ENCODE measurements at regions not wholly inside any gene's neighbourhood (a gene's known extent, or its start where the extent isn't known, plus 50 kb on each side); places are given as distances from the start of the nearest gene placed in this dataset.
"Not testable (repeated sequence)": the region's sequence is repeated elsewhere in the genome, so short reads cannot be mapped to it uniquely, and the experiment has no call there.

GRCh38 chr20:29875321-29876083, 1382.0 kb upstream of the DEFB115 start:
- H3K18ac ChIP-seq (ENCODE audit: low read length); H2BK15ac ChIP-seq (replicated peaks; ENCODE audit: low read depth); H3K4me3 ChIP-seq (ENCODE audit: low read length); H3K23ac ChIP-seq (ENCODE audit: low read length); H3K79me2 ChIP-seq (ENCODE audit: control insufficient read depth, insufficient read depth, low read length); H3K36me3 ChIP-seq (ENCODE audit: control insufficient read depth, insufficient read depth, low read length); H2BK5ac ChIP-seq (ENCODE audit: low read length); H4K8ac ChIP-seq (ENCODE audit: low read depth, low read length); H4K5ac ChIP-seq (ENCODE audit: low read length); H3K27me3 ChIP-seq (ENCODE audit: insufficient read depth, low read length, poor library complexity); H2BK120ac ChIP-seq (ENCODE audit: low read depth, low read length); H3K27ac ChIP-seq (ENCODE audit: low read depth, low read length); H3K4me2 ChIP-seq (ENCODE audit: low read length); H2AK5ac ChIP-seq (ENCODE audit: low read length); H3K4ac ChIP-seq (ENCODE audit: low read depth, low read length); H3K9ac ChIP-seq (ENCODE audit: low read length); H3K79me1 ChIP-seq (ENCODE audit: low read length); DNase-seq; H3K4me1 ChIP-seq (ENCODE audit: control insufficient read depth, low read depth, low read length); H3K56ac ChIP-seq (ENCODE audit: low read length): not testable (repeated sequence)
- no CpG with 5 or more reads among the region's 27 CpGs for WGBS (ENCODE audit: extremely low coverage, insufficient coverage, low lambda C conversion rate)

GRCh38 chr20:29876084-29876910, 1381.2 kb upstream of the DEFB115 start:
- H2BK5ac ChIP-seq (ENCODE audit: low read length); H3K79me2 ChIP-seq (ENCODE audit: control insufficient read depth, insufficient read depth, low read length); H3K4me1 ChIP-seq (ENCODE audit: control insufficient read depth, low read depth, low read length); H3K4me3 ChIP-seq (ENCODE audit: low read length); H3K9ac ChIP-seq (ENCODE audit: low read length); H3K79me1 ChIP-seq (ENCODE audit: low read length); H3K4me2 ChIP-seq (ENCODE audit: low read length); H2BK15ac ChIP-seq (replicated peaks; ENCODE audit: low read depth); H4K5ac ChIP-seq (ENCODE audit: low read length); H3K27ac ChIP-seq (ENCODE audit: low read depth, low read length); H4K8ac ChIP-seq (ENCODE audit: low read depth, low read length); H2AK5ac ChIP-seq (ENCODE audit: low read length); H3K4ac ChIP-seq (ENCODE audit: low read depth, low read length); H3K23ac ChIP-seq (ENCODE audit: low read length); H3K18ac ChIP-seq (ENCODE audit: low read length); DNase-seq; H3K56ac ChIP-seq (ENCODE audit: low read length); H3K36me3 ChIP-seq (ENCODE audit: control insufficient read depth, insufficient read depth, low read length); H2BK120ac ChIP-seq (ENCODE audit: low read depth, low read length); H3K27me3 ChIP-seq (ENCODE audit: insufficient read depth, low read length, poor library complexity): not testable (repeated sequence)
- WGBS (ENCODE audit: extremely low coverage, insufficient coverage, low lambda C conversion rate) = no CpG with 5 or more reads among the region's 41 CpGs

- Histone ChIP-seq H2AK5ac (ENCODE audit: low read length) (no peak overlapping the region), H3K18ac (ENCODE audit: low read length) (no peak overlapping the region), H4K8ac (ENCODE audit: low read depth, low read length) (no peak overlapping the region), H3K4me3 (ENCODE audit: low read length) (no peak overlapping the region), H3K79me2 (ENCODE audit: control insufficient read depth, insufficient read depth, low read length) (no peaks in the 10 kb centered on the region), H3K23ac (ENCODE audit: low read length) (no peak overlapping the region), H3K36me3 (ENCODE audit: control insufficient read depth, insufficient read depth, low read length) (no peaks in the 10 kb centered on the region), H3K4me1 (ENCODE audit: control insufficient read depth, low read depth, low read length) (no peaks in the 10 kb centered on the region), H3K27ac (ENCODE audit: low read depth, low read length) (no peak overlapping the region), H2BK15ac (replicated peaks; ENCODE audit: low read depth) (no peak overlapping the region), H3K9ac (ENCODE audit: low read length) (no peak overlapping the region), H3K79me1 (ENCODE audit: low read length) (no peaks in the 10 kb centered on the region), H4K5ac (ENCODE audit: low read length) (no peak overlapping the region), H3K56ac (ENCODE audit: low read length) (no peak overlapping the region), H3K27me3 (ENCODE audit: insufficient read depth, low read length, poor library complexity) (no peaks in the 10 kb centered on the region), H2BK5ac (ENCODE audit: low read length) (no peak overlapping the region), H2BK120ac (ENCODE audit: low read depth, low read length) (no peak overlapping the region), H3K4ac (ENCODE audit: low read depth, low read length) (no peak overlapping the region), H3K4me2 (ENCODE audit: low read length) (no peak overlapping the region)
- DNase-seq = no peak
- no CpG with 5 or more reads among the region's 10 CpGs for WGBS (ENCODE audit: extremely low coverage, insufficient coverage, low lambda C conversion rate)
Measured at GRCh38 chr20:29876911-29877285, 1380.6 kb upstream of the DEFB115 start.

- not testable (repeated sequence) for H3K27me3 ChIP-seq (ENCODE audit: insufficient read depth, low read length, poor library complexity); H4K8ac ChIP-seq (ENCODE audit: low read depth, low read length); H2BK120ac ChIP-seq (ENCODE audit: low read depth, low read length); H3K4me3 ChIP-seq (ENCODE audit: low read length); H3K23ac ChIP-seq (ENCODE audit: low read length); H3K4me1 ChIP-seq (ENCODE audit: control insufficient read depth, low read depth, low read length); H3K4ac ChIP-seq (ENCODE audit: low read depth, low read length); H3K79me1 ChIP-seq (ENCODE audit: low read length); H3K4me2 ChIP-seq (ENCODE audit: low read length); H3K79me2 ChIP-seq (ENCODE audit: control insufficient read depth, insufficient read depth, low read length); DNase-seq; H3K56ac ChIP-seq (ENCODE audit: low read length); H2BK15ac ChIP-seq (replicated peaks; ENCODE audit: low read depth); H2BK5ac ChIP-seq (ENCODE audit: low read length); H2AK5ac ChIP-seq (ENCODE audit: low read length); H3K18ac ChIP-seq (ENCODE audit: low read length); H3K36me3 ChIP-seq (ENCODE audit: control insufficient read depth, insufficient read depth, low read length); H3K27ac ChIP-seq (ENCODE audit: low read depth, low read length); H3K9ac ChIP-seq (ENCODE audit: low read length); H4K5ac ChIP-seq (ENCODE audit: low read length)
- WGBS (ENCODE audit: extremely low coverage, insufficient coverage, low lambda C conversion rate) = no CpG with 5 or more reads among the region's 31 CpGs
Measured at GRCh38 chr20:29877411-29878280, 1379.8 kb upstream of the DEFB115 start.

- WGBS (ENCODE audit: extremely low coverage, insufficient coverage, low lambda C conversion rate) = no CpG with 5 or more reads among the region's 24 CpGs
- H3K18ac ChIP-seq (ENCODE audit: low read length) = no peak overlapping the region
- no peaks in the 10 kb centered on the region for H3K4me1 ChIP-seq (ENCODE audit: control insufficient read depth, low read depth, low read length)
- no peak overlapping the region for H3K27ac ChIP-seq (ENCODE audit: low read depth, low read length)
- no peak overlapping the region for H3K4me3 ChIP-seq (ENCODE audit: low read length)
- no peak overlapping the region for H2BK120ac ChIP-seq (ENCODE audit: low read depth, low read length)
- H3K56ac ChIP-seq (ENCODE audit: low read length) = no peak overlapping the region
- no peak for DNase-seq
- no peak overlapping the region for H3K4ac ChIP-seq (ENCODE audit: low read depth, low read length)
- H3K9ac ChIP-seq (ENCODE audit: low read length) = no peak overlapping the region
- no peak overlapping the region for H2BK5ac ChIP-seq (ENCODE audit: low read length)
- H3K79me1 ChIP-seq (ENCODE audit: low read length) = no peaks in the 10 kb centered on the region
- no peak overlapping the region for H2BK15ac ChIP-seq (replicated peaks; ENCODE audit: low read depth)
- H3K27me3 ChIP-seq (ENCODE audit: insufficient read depth, low read length, poor library complexity) = no peaks in the 10 kb centered on the region
- H4K5ac ChIP-seq (ENCODE audit: low read length) = no peak overlapping the region
- no peaks in the 10 kb centered on the region for H3K36me3 ChIP-seq (ENCODE audit: control insufficient read depth, insufficient read depth, low read length)
- H3K4me2 ChIP-seq (ENCODE audit: low read length) = no peak overlapping the region
- H3K79me2 ChIP-seq (ENCODE audit: control insufficient read depth, insufficient read depth, low read length) = no peaks in the 10 kb centered on the region
- no peak overlapping the region for H2AK5ac ChIP-seq (ENCODE audit: low read length)
- H3K23ac ChIP-seq (ENCODE audit: low read length) = no peak overlapping the region
- H4K8ac ChIP-seq (ENCODE audit: low read depth, low read length) = no peak overlapping the region
Measured at GRCh38 chr20:29878281-29878741, 1379.2 kb upstream of the DEFB115 start.
